COLO668 (cell line): ENCODE measurements at regions not wholly inside any gene's neighbourhood (a gene's known extent, or its start where the extent isn't known, plus 50 kb on each side); places are given as distances from the start of the nearest gene placed in this dataset.
A peak's percentile ranks its signal among the peaks of the same experiment; 100 is the strongest.
"Not testable (repeated sequence)": the region's sequence is repeated elsewhere in the genome, so short reads cannot be mapped to it uniquely, and the experiment has no call there.

Experiments used
- DNase-seq: peaks from one replicate; lab custom pipeline; 2025; ENCODE audit not compliant: unreplicated experiment; lab: John Stamatoyannopoulos, UW

GRCh38 chrX:39678914-39679313, 418.8 kb downstream of the BCOR start:
- DNase-seq, result no peak

DNA sequence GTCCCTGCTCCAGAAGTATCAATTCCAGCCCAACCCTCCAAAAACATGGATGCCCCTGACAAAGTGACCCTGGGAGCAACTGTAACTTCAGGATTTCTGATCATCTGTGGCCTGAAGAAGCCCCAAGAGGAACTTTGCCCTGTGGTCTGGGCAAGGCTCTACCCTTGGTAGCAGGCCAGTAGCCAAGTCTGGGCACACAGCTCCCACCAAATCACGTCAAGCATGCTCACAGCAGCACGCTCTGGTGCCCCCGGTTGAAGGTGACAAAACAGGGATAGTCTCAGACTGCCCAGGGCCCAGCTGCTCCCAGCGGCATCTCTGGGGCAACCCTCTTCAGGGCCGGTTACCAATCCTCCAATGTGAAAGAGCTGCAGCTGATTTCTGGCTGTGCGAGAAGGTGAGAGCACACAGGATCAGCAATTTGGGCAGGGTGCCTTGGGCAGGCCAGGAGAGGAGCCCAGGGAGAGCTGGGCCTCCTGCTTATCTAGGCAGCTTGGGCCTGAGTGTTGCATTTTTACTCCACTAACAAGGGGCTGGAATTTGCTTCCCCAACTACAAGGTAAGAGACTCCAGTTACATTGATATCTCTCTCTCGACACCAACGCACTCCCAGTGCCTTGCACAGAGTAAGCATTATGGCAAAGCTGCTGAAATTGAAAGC, 418.1 kb downstream of the BCOR start:
- DNase-seq, result no peak

DNA sequence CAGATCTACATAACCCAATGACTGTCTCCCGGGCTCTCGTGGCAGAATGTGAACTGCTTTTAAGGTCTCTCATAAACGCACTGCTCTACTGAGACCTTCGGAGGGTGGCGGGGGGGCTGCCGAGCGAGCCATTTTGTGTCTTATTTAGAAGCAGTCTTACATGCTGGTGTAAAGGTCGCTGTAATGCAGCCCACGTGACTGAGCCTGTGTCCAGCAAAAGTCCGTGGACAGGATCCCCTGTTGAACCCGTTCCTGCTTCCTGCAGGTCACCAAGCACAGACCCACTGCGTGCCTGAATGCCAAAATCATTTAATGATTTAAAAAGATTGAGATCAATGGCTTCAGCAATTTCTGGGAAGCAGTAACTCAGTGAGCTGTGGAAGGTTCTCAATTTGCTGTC, 415.9 kb downstream of the BCOR start:
- no peak for DNase-seq

- DNase-seq, result no peak
Observed at GRCh38 chrX:39682778-39683177, 415.0 kb downstream of the BCOR start.

GRCh38 chrX:39688219-39688575, 409.6 kb downstream of the BCOR start:
- no peak for DNase-seq

GRCh38 chrX:39688576-39689375, 409.0 kb downstream of the BCOR start:
- peak; percentile 87 for DNase-seq

DNA sequence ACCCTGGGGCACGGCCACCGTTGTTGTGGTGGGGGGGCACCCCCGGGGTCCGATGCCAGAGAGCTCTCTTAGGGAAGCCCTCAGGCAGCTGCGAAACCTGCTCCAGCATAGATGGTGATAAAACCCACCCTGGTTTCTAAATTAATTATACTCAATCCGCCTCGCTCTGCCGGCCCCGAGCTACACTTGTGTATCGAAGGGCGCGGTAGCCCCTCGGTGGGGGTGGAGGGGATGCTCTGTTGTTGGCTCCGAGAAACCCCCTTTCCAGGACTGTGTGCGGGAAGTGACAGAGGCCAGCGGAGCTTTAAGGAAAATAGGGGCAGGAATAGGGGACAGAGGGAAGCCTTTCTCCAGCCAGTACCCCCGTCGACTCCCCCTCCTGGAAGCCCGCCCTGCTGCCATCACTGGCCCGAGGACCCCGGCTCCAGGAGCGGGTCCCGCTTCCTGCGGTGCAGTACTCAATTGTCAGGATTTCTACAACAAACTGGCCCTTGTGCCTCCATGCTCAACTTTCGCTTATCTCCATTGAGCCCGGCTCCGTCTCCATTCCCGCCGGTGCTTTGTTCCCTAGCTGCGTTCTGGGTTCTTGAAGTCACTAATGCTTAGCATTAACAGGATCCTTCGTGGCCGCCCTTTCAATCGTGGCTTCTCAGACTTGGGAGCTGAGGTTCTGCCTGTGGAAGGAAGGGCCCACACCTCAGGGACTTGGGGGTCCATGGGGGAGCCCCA, 408.2 kb downstream of the BCOR start:
- DNase-seq, result no peak

DNA sequence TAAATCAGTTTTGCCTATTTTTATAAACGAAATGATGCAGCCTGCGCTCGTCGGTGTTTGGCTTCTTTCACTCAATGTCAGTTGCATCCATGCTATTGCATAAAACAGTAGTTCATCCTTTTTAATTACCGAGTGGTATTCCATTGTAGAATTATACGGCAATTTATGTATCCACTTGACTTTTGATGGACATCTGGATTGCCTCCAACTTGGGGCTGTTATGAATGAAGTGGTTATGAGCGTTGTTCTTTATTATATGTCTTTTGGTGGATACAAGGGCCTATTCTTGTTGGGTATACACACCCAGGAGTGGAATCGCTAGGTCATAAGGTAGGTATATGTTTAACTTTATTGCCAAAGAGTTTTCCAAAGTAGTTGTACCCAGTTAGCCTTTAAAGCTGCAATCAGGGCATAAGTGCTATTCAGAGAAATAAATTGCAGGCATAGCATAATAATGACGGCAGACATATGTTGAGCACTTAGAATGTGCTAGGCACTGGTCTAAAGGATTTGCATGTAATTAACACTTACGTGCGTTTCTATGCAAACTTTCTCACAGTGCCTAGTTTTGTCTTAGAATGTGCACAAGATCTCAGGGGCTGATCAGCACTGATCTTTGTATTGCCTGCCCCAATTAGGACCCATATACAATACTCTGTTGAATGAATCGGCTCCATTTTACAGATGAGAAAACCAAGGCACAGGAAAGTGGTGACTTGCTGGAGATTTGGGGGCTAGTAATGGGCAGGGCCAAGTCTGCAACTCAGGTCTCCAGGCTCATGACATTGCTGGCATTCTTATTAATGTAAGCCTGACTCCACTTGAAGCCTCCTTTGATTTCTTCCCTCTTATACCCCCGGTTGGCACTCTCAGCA, 407.0 kb downstream of the BCOR start:
- DNase-seq, result no peak

DNA sequence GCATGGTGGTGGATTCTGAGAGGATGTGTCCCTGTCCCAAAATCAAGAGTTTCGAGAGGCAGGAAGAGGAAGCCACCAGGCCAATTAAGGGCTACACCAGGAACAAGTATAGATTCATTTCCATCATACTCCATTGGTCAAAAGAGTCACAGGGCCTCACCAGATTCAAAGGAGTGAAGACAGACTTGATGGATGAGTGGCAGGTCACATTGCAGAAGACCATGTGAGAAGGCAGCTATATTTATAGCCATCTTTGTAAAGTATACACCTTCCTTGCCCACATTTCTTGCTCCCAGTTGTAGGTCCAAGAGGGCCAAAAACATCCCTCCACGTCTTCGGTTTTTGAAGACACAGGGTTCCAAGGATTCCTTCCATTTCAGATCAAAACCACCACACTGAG, 406.0 kb downstream of the BCOR start:
- no peak for DNase-seq

DNA sequence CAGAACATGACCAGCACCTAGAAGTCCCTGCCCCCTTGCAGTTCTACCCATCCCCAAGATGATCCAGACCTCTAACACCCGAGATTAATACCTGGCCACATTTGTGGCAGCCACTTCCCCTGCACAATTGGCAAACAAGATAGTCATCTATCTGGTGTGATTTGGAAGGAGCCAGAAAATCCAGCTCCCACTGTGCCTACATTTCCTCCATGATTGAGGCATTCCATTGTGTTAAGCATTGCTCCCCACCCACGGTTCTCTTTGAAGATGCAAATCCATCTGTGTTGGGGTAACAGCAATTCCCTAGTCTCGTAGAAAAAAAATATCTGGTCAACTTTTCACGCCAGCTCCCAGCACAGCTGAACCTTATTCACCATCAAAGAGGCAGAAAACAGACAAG, 405.0 kb downstream of the BCOR start:
- no peak for DNase-seq

DNA sequence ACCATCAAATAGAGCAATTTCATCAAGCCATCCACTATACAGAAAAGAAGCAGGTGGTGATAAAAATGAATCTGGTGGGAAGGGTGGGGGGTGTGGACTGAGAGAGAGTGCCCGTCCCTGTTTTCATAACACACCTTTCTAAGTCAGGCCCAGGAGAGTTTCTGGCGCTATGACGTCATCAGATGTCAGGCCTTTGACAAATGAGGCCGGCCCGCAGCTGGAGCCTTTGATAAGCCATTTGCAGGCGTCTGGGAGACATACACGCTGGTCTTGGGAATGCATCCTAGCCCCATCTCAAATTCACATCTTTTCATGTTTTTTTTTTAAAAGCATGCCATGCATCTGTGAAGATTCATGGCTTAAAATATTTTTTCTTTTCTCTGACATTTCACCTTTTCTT, 404.5 kb downstream of the BCOR start:
- DNase-seq, result peak; percentile 9

DNA sequence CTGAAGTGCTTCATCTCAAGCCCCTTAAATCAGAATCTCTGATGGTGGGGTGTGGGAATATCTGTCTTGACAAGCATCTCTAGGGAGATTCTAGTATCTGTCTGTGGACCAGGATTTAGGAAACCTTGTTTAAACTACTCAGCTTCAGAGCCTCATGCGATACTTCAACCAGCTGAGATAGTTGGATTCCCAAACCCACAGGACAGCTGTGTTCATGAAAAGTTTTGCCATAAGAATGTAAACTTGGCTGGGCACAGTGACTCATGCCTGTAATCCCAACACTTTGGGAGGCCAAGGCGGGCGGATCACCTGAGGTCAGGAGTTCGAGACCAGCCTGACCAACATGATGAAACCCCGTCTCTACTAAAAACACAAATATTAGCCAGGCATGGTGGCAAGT, 395.1 kb downstream of the BCOR start:
- DNase-seq, result not testable (repeated sequence)

DNA sequence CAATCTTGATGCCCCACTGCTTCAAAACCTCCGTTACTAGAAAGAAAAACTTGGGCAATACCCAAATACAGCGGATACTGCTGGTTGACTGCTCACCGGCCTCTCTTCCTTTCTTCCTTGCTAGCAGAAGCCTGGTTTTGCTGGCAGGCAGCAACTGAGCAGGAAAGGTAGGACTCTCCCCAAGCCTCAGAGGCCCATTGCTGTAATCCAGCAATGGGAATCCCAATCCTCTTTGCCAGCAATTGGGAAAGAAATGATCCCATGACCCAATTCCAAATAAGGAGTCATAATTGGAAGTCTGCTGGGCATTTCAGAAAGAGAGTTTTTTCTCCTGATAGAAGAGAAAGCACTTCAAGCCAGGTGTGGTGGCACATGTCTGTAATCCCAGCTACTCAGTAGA, 394.5 kb downstream of the BCOR start:
- DNase-seq, result no peak

GRCh38 chrX:39704590-39704989, 393.2 kb downstream of the BCOR start:
- DNase-seq, result no peak

DNA sequence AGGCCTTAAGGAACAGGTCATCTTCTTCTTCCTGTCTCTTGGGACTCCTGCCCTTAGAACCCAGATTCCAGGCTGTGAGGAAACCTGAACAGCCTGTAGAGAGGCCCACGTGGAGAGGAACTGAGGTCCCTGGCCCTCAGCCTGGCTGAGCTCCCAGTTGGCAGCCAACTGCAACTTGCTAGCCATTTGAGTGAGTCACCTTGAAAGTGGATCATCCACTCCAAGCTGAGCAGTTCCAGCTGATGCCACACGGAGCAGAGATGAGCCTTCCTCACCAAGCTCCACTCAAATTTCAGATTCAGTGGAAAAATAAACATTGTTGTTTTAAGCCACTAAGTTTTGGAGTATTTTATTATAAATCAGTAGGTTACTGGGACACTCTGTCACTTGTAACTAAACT, 392.5 kb downstream of the BCOR start:
- DNase-seq, result peak; percentile 33

DNA sequence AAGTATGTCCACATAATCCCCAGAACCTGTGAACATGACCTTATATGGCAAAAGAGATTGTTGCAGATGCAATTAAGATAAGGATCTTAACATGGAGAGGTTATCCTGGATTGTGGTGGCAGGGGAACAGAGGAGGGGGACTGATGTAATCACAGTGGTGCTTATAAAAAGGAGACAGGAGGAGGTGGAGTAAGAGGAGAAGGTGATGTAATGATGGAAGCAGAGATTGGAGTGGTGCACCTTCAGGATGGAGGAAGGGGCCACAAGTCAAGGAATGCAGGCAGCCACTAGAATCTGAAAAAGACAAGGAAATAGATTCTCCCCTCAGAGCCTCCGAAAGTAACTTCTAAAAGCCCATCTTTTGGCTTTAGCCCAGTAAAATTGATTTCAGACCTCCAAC, 388.4 kb downstream of the BCOR start:
- DNase-seq, result no peak

DNA sequence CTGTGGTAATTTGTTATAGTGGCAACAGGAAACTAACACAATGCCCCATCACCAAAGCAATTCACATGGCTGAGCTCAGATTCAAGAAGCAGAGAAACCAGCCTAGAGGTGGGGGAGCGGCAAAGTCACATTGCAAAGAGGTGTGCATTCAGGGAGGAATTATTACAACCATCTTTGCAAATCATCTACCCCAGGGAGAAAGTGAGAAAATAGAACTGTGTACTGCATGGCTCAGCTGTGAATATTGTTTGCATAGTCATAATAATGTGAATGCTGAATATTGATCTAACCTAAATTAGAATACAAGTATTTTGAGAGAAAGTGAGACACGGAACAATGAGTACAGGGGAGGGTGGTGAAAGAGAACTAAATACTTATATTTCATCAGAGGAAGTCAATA, 387.9 kb downstream of the BCOR start:
- DNase-seq, result no peak

- DNase-seq, result no peak
Observed at GRCh38 chrX:39710776-39711175, 387.0 kb downstream of the BCOR start.

GRCh38 chrX:39714471-39714870, 383.3 kb downstream of the BCOR start:
- no peak for DNase-seq

DNA sequence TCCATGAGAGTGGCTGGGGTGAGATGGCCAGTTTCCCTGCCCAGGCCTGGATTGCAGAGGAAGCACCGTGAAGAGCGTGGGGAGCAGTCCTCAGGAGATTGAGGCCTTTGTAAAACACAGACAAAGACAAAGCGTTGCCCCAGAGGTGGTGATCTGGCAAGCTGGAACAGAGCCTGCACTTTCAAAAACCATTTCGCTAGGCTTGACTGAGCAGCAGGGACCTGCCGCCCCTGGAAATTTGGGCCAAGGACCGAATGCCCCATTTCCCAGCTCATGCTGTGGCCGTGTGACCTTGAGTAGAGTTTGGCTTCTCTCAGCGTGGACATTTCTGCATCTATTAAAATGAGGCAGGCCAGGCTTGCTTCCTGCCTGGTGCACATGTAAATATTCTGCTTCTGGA, 381.4 kb downstream of the BCOR start:
- no peak for DNase-seq
